KMS-11 (cell line): ENCODE measurements at regions not wholly inside any gene's neighbourhood (a gene's known extent, or its start where the extent isn't known, plus 50 kb on each side); places are given as distances from the start of the nearest gene placed in this dataset.

Source experiments
- H2AFZ ChIP-seq: fragments of 200-600 bp; sonication (generic); 2 replicates; pipeline ENCODE4 v1.6.1; 2016; ENCODE audit warnings: antibody characterized with exemption, mixed run types, low read depth
- H3K27ac ChIP-seq: fragments of 200-600 bp; sonication (generic); 2 replicates; pipeline ENCODE4 v1.6.1; 2016; ENCODE audit warnings: mild to moderate bottlenecking, mixed run types
- H3K27me3 ChIP-seq: fragments of 200-600 bp; sonication (generic); 2 replicates; pipeline ENCODE4 v1.6.1; 2017; ENCODE audit warnings: mild to moderate bottlenecking, low read depth, mixed run types, moderate library complexity; ENCODE audit not compliant: insufficient read depth
- H3K36me3 ChIP-seq: fragments of 200-600 bp; sonication (generic); 2 replicates; pipeline ENCODE4 v1.6.1; 2017; ENCODE audit warnings: mild to moderate bottlenecking, mixed run types; ENCODE audit not compliant: insufficient read depth
- H3K4me1 ChIP-seq: fragments of 200-600 bp; sonication (generic); 2 replicates; pipeline ENCODE4 v1.6.1; 2016; ENCODE audit warnings: mild to moderate bottlenecking, low read depth, mixed run types; ENCODE audit not compliant: poor library complexity, severe bottlenecking
- H3K4me2 ChIP-seq: fragments of 200-600 bp; sonication (generic); 2 replicates; pipeline ENCODE4 v1.7.0; 2016; ENCODE audit warnings: mild to moderate bottlenecking, mixed run types
- H3K4me3 ChIP-seq: fragments of 200-600 bp; sonication (generic); IDR thresholded peaks from 2 replicates; pipeline ENCODE4 v1.6.1; 2017; ENCODE audit warnings: low read depth, low read length, mixed read lengths; ENCODE audit not compliant: insufficient read depth
- H3K79me2 ChIP-seq: fragments of 200-600 bp; sonication (generic); 2 replicates; pipeline ENCODE4 v1.6.1; 2016; ENCODE audit warnings: low read depth, mixed run types; ENCODE audit not compliant: insufficient read depth
- H3K9ac ChIP-seq: fragments of 200-600 bp; sonication (generic); 2 replicates; pipeline ENCODE4 v1.6.1; 2016; ENCODE audit warnings: mild to moderate bottlenecking, mixed run types
- H4K20me1 ChIP-seq: fragments of 200-600 bp; sonication (generic); 2 replicates; pipeline ENCODE4 v1.6.1; 2016; ENCODE audit warnings: mild to moderate bottlenecking, mixed run types; ENCODE audit not compliant: insufficient read depth
- CTCF ChIP-seq: fragments of 200-600 bp; sonication (generic); conservative IDR thresholded peaks from 2 replicates; pipeline ENCODE4 v1.6.1; 2017; ENCODE audit warnings: low read depth, mild to moderate bottlenecking, antibody characterized with exemption, low read length, moderate library complexity, mixed read lengths

GRCh38 chr20:55038684-55039083 is 563.3 kb downstream of the DOK5 start:
- Histone ChIP-seq H3K79me2 (no peaks in the 10 kb centered on the region), H3K4me2 (no peak overlapping the region), H3K9ac (no peak overlapping the region), H3K27me3 (no peaks in the 10 kb centered on the region), H3K36me3 (no peaks in the 10 kb centered on the region), H3K27ac (no peak overlapping the region), H2AFZ (no peak overlapping the region), H3K4me3 (no peak overlapping the region), H4K20me1 (no peaks in the 10 kb centered on the region), H3K4me1 (no peaks in the 10 kb centered on the region)
- TF ChIP-seq CTCF, result no peak

GRCh38 chr20:55031971-55032370 is 556.6 kb downstream of the DOK5 start:
- H3K79me2 ChIP-seq, result no peaks in the 10 kb centered on the region
- no peak overlapping the region for H2AFZ ChIP-seq
- H3K4me2 ChIP-seq, result no peak overlapping the region
- H3K4me1 ChIP-seq, result no peaks in the 10 kb centered on the region
- H3K9ac ChIP-seq, result no peak overlapping the region
- no peaks in the 10 kb centered on the region for H3K36me3 ChIP-seq
- H3K27ac ChIP-seq, result no peak overlapping the region
- H3K27me3 ChIP-seq, result no peaks in the 10 kb centered on the region
- no peak overlapping the region for H3K4me3 ChIP-seq
- TF ChIP-seq CTCF, result no peak
- no peaks in the 10 kb centered on the region for H4K20me1 ChIP-seq

GRCh38 chr20:55014766-55015165 is 539.4 kb downstream of the DOK5 start:
- no peak overlapping the region for H3K4me2 ChIP-seq
- no peaks in the 10 kb centered on the region for H3K36me3 ChIP-seq

GRCh38 chr20:55010761-55011160 is 535.4 kb downstream of the DOK5 start:
- no peaks in the 10 kb centered on the region for H3K79me2 ChIP-seq
- H3K27ac ChIP-seq, result no peak overlapping the region
- no peaks in the 10 kb centered on the region for H3K27me3 ChIP-seq
- H2AFZ ChIP-seq, result no peak overlapping the region
- H3K4me2 ChIP-seq, result no peak overlapping the region
- no peaks in the 10 kb centered on the region for H3K4me1 ChIP-seq
- H4K20me1 ChIP-seq, result no peaks in the 10 kb centered on the region
- H3K9ac ChIP-seq, result no peak overlapping the region
- TF ChIP-seq CTCF, result no peak
- no peaks in the 10 kb centered on the region for H3K36me3 ChIP-seq
- no peak overlapping the region for H3K4me3 ChIP-seq

More at GRCh38 chr20:55014766-55015165, 539.4 kb downstream of the DOK5 start:
- no peak overlapping the region for H2AFZ ChIP-seq
- H3K4me3 ChIP-seq, result no peak overlapping the region
- no peaks in the 10 kb centered on the region; the same call in 1 of the 2 replicates for H4K20me1 ChIP-seq
- no peaks in the 10 kb centered on the region for H3K79me2 ChIP-seq
- no peak overlapping the region for H3K9ac ChIP-seq
- no peak overlapping the region for H3K27ac ChIP-seq
- H3K27me3 ChIP-seq, result no peaks in the 10 kb centered on the region
- no peak for TF ChIP-seq CTCF
- no peaks in the 10 kb centered on the region for H3K4me1 ChIP-seq
